IPS-18c (cell line): ENCODE measurements at regions not wholly inside any gene's neighbourhood (a gene's known extent, or its start where the extent isn't known, plus 50 kb on each side); places are given as distances from the start of the nearest gene placed in this dataset.

Experiments
- H3K4me3 ChIP-seq: 2 replicates; pipeline ENCODE4 v1.7.0; 2013; ENCODE audit warnings: low read depth, mild to moderate bottlenecking, low read length, moderate library complexity; ENCODE audit not compliant: insufficient read depth
- H3K9me3 ChIP-seq: one replicate; pipeline ENCODE4 v1.6.1; 2013; ENCODE audit warnings: mild to moderate bottlenecking, low read length, moderate library complexity; ENCODE audit not compliant: control insufficient read depth, insufficient read depth

GRCh38 chr4:130603043-130603442 is 1507.1 kb downstream of the C4orf33 start:
- no peak overlapping the region for H3K4me3 ChIP-seq

DNA sequence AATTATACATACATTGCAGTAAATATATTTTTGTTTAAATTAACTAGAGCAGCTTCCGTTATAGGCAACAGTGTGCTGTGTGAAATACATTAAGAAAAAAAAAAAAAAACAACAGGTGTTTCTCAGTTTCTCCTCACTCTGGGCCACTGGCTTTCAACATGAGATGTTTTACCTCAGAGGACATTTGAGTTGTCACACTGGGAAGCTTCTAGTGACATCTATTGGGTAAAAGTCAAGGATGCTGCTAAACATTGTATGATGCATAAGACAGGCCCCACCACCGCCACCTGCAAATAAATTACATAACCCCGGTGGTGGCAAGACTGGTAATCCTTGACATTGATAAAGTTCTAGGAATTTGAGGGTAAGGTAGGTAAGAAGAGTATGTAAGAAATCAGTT is 1512.2 kb downstream of the C4orf33 start:
- no peaks in the 10 kb centered on the region for H3K9me3 ChIP-seq
- no peak overlapping the region for H3K4me3 ChIP-seq

More at GRCh38 chr4:130603043-130603442, 1507.1 kb downstream of the C4orf33 start:
- H3K9me3 ChIP-seq = no peaks in the 10 kb centered on the region

DNA sequence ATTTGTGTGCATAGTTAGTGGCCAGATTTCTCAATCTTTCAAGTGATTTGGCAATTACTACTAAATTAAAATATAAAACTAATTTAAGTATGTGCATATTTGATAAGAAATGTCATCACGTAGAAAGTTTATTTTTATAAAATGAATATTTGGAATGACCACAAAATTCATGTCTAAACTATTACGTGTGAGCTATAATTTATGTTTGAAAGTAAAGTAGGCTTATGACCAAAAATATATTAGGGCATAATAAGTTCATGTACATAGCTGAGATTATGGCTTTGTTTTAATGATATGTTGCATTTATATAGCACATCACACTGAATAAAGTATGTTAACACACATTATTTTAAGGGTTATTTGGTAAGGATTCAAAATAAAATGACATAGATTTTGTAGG is 1532.6 kb downstream of the C4orf33 start:
- Histone ChIP-seq H3K9me3 (no peaks in the 10 kb centered on the region), H3K4me3 (no peak overlapping the region)

GRCh38 chr4:130632731-130633604 is 1537.0 kb downstream of the C4orf33 start:
- no peak overlapping the region for H3K4me3 ChIP-seq
- H3K9me3 ChIP-seq = no peaks in the 10 kb centered on the region

GRCh38 chr4:130636486-130636885 is 1540.5 kb downstream of the C4orf33 start:
- no peak overlapping the region for H3K4me3 ChIP-seq
- H3K9me3 ChIP-seq = no peaks in the 10 kb centered on the region

DNA sequence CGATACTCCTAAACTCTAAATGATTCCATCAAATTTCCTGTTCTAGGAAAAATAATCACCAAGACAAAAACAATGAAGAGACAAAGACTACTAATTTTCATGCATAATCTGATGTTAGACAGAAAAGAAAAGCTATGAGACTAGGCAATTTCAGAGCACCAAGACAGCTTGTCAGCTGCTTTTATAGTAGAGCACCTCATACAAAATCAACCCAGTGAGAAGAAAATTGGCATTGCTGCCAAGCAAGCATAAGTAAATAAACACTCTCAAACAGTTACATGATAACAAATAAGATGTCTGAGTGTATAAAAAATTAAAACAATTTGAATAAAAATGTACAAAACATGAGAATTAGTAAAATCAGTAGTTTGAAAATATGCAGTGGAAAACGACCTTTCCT is 1544.6 kb downstream of the C4orf33 start:
- Histone ChIP-seq H3K4me3 (no peak overlapping the region), H3K9me3 (no peaks in the 10 kb centered on the region)

DNA sequence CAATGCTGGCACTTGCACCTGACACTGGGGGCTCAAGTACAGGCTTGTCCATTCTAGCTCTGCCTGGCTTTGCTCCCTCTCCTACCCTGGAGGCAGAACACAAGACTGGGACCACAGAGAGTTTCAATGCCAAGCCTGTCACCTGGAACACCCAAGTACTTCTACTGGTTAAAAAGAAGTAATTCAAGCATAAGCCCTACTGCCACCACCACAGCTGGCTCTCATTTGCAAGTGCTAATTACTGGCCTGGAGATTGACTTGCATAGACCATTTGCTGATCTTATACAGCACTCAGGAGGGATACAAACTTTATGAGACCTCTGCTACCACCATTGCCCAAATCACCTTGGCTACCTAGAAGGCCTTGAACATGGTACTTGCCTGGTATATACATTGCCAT is 1550.9 kb downstream of the C4orf33 start:
- no peak overlapping the region for H3K4me3 ChIP-seq
- no peaks in the 10 kb centered on the region for H3K9me3 ChIP-seq

- Histone ChIP-seq H3K4me3 (no peak overlapping the region), H3K9me3 (no peaks in the 10 kb centered on the region)
Observed at GRCh38 chr4:130648570-130648969, 1552.6 kb downstream of the C4orf33 start.

DNA sequence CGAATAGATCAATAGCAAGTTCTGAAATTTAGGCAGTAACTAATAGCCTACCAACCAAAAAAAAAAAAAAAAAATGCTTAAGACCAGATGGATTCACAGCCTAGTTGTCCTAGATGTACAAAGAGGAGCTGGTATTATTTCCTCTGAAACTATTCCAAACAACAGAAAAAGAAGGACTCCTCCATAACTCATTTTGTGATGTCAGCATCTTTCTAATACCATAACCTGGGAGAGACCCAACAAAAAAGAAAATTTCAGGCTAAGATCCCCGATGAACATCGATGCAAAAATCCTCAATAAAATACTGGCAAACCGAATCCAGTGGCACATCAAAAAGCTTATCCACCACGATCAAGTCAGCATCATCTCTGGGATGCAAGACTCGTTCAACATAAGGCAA is 1557.9 kb downstream of the C4orf33 start:
- Histone ChIP-seq H3K4me3 (no peak overlapping the region), H3K9me3 (no peaks in the 10 kb centered on the region)

DNA sequence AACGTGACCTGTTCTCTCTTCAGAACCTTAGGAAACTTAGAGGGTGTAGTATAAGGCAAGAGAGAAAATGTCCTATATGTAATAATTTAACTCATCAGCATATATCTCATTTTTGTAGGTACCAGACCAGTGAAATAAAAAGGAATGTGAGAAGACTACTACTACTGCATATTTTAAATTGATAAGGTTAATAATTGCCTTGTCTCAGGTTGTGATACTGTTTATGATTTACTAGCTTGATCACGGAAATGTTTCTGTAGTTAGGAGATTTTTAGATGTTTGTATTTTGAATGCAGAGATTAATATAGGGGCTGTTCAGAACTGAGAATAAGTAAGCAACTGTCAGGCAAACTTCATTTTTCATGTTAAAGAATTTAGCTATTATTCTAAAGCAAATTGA is 1563.4 kb downstream of the C4orf33 start:
- Histone ChIP-seq H3K4me3 (no peak overlapping the region), H3K9me3 (no peaks in the 10 kb centered on the region)

- H3K9me3 ChIP-seq = no peaks in the 10 kb centered on the region
- no peak overlapping the region for H3K4me3 ChIP-seq
Observed at GRCh38 chr4:130668859-130669258, 1572.9 kb downstream of the C4orf33 start.

DNA sequence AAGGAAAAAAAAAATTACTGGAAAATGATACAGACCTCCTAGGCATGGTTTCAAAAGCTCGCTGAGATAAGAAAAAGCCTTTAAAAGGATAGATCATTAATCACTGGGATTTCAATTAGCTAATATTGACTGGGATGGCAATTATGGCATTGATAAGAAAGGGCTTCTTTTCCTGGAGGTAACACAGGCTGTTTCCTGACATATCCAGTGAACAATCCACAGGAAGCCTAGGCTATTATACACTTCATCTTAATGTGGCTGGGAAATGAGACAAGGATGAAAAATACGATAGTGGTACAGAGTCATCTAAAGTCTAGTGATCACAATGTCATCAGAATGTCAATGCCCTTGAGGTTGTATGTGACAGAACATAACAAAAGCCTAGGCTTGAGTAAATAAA is 1579.3 kb downstream of the C4orf33 start:
- H3K9me3 ChIP-seq = no peaks in the 10 kb centered on the region
- no peak overlapping the region for H3K4me3 ChIP-seq

DNA sequence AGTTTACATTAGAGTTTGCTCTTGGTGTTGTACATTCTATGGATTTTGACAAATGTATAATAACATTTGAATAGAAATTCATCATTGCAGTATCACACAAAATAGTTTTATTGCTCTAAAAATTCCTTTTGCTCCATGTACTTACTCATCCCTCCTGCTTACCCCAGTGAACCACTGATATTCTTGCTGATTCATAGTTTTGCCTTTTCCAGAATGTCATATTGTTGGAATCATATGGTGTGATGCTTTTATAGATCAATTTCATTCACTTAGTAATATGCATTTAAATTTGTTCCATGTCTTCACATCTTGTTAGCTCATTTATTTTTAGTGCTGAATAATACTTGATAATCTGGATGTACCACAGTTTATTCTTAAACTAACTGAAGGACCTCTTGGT is 1593.2 kb downstream of the C4orf33 start:
- H3K4me3 ChIP-seq = no peak overlapping the region
- no peaks in the 10 kb centered on the region for H3K9me3 ChIP-seq

DNA sequence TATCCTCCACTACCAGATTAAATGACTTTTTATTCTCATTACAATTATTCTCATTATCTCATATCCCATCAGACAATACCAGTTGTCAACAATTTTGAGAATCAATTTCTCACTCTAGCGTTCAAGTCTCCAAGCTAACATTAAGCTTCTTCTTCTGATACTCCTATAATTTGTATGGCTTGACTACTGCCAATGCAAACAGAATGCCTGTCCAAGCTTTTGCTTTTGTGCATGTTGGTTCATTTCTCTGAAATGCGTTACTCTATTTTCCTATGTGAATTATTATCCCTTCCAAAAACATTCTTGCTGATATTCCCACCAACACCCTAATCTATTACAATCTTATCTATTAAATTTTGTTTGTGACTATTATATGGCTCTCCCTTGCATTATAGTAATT is 1602.3 kb downstream of the C4orf33 start:
- H3K4me3 ChIP-seq = no peak overlapping the region
- no peaks in the 10 kb centered on the region for H3K9me3 ChIP-seq

DNA sequence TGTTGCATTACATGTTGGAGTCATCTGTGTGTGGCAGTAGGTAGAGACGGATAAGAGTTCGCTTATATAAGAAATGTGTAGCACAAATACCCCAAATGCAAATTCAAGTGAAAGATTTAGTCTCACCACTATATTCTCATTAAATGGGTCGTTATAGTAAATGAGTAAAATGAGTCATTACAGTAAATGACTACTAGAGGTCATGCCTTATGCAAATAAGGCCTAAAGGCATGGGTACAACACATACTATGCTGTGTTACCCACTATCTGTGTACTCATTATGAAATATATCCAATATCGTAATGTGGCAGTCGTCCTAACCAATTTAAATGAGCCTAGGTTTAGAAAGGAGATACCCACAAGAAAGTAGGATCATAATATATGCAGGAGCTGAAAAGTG is 1603.1 kb downstream of the C4orf33 start:
- Histone ChIP-seq H3K9me3 (no peaks in the 10 kb centered on the region), H3K4me3 (no peak overlapping the region)

DNA sequence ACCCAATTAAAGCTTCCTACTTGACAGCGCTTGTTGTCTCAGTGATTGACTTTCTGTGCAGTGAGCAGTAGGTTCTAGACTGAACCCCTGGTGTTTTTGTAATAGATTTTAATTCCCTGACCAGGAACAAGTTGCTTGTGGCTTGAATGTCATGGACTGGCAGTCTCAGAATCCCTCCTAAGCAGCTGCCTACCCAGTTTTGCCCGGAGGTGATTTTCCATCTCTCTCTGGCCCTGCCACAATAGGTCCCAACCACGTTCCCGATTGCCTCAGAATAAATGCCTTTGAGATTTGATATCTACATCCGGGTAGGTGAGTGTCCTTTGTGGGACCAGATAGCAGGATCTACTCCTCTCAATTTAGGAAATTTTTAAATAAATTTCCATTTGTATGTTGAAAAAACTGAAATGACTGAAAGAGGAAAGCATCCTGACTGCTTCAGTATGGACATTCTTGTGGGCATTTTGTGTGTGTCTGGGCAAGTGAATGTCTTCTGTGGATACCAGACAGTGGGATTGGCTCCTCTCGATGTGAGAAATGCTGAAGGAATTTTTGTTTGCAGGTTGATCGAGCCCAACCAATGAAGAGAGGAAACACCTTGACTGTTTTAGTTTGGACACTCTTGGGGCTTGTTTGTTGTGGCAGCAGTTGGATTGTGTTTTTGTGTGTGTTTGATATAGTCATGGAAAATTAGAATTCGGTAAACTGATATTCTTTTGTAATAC is 1607.4 kb downstream of the C4orf33 start:
- Histone ChIP-seq H3K4me3 (no peak overlapping the region), H3K9me3 (peaks cover 2% of the 10 kb centered on the region)

GRCh38 chr4:130705023-130705422 is 1609.1 kb downstream of the C4orf33 start:
- Histone ChIP-seq H3K9me3 (peaks cover 2% of the 10 kb centered on the region), H3K4me3 (no peak overlapping the region)

- no peaks in the 10 kb centered on the region for H3K9me3 ChIP-seq
- H3K4me3 ChIP-seq = no peak overlapping the region
Observed at GRCh38 chr4:130712038-130712437, 1616.1 kb downstream of the C4orf33 start.
